22Rv1 (cell line): ENCODE measurements at regions not wholly inside any gene's neighbourhood (a gene's known extent, or its start where the extent isn't known, plus 50 kb on each side); places are given as distances from the start of the nearest gene placed in this dataset.

Source experiments
- H3K27ac ChIP-seq: fragments of 450-650 bp; 2 replicates; pipeline ENCODE4 v1.5.1; 2017
- CTCF ChIP-seq: fragments of 450-650 bp; IDR thresholded peaks from 2 replicates; pipeline ENCODE4 v1.5.1; 2017; ENCODE audit warnings: mild to moderate bottlenecking
- ZFX ChIP-seq: fragments of 450-650 bp; IDR thresholded peaks from 2 replicates; pipeline ENCODE4 v1.6.1; 2017; ENCODE audit warnings: antibody characterized with exemption, borderline replicate concordance

DNA sequence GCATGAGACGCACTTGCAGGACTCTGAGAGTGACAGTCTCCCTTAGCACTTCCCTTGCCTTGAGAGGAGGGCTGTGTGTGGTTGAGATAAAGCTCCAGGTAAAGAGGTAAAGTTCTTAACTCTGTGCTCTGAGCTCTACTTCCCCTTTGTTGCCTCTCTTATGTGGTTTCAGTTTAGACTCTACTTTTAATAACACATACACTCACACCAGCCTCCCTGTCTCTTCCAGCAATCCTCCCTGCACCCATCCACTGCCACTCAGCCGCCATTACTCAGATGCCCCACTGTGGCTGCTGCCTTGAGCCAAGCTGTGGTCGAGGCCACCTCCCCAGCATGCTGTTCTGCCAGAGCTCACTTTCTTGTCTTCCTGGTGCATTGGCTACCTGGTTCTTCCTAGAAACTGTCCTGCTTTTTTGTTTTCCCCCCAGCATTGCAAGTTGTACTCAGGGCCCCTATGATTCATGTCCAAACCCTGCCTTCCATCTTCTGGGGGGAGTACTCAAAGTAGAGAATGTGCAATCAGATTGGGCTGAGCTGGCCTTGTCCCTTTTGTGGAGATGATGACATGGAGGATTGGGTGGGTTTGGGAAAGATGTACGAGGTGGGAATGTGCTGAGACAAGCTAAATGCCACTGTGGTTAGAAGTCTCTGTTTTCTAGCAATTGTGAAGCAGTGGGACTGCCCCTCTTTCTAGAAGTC, 115.5 kb upstream of the PARP11 start:
- H3K27ac ChIP-seq: no peak overlapping the region
- TF ChIP-seq CTCF (no peak), ZFX (no peak)

- no peak overlapping the region for H3K27ac ChIP-seq
- no peak for TF ChIP-seq CTCF
- no peak for TF ChIP-seq ZFX
These were observed 114.4 kb upstream of the PARP11 start for GRCh38 chr12:3987571-3987970.

GRCh38 chr12:3980504-3981272, 107.5 kb upstream of the PARP11 start:
- TF ChIP-seq ZFX: no peak
- no peak for TF ChIP-seq CTCF
- H3K27ac ChIP-seq: no peak overlapping the region

DNA sequence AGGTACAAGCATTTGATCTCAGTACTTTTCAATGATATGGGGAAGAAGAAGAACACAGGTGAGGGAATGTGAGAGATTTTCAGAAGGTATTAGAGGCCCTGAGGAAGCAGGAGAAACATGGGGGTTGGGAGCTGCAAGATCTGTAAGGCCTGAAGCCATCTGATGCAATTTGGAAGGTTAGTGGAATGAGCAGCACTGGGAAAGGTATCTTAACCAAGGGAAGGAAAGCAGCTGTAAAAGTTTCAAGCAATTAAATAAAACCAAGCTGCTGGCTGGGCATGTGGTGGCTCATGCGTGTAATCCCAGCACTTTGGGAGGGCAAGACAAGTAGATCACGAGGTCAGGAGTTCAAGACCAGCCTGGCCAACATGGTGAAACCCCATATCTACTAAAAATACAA, 104.4 kb upstream of the PARP11 start:
- TF ChIP-seq CTCF: no peak
- no peak for TF ChIP-seq ZFX

GRCh38 chr12:3976351-3976938, 103.2 kb upstream of the PARP11 start:
- TF ChIP-seq ZFX (no peak), CTCF (no peak)
- H3K27ac ChIP-seq: no peak overlapping the region

More for the DNA sequence above, 104.4 kb upstream of the PARP11 start:
- H3K27ac ChIP-seq: no peak overlapping the region

GRCh38 chr12:3975652-3976051, 102.5 kb upstream of the PARP11 start:
- TF ChIP-seq ZFX (no peak), CTCF (no peak)
- no peak overlapping the region for H3K27ac ChIP-seq

GRCh38 chr12:3974883-3975282, 101.7 kb upstream of the PARP11 start:
- no peak overlapping the region for H3K27ac ChIP-seq
- no peak for TF ChIP-seq CTCF
- TF ChIP-seq ZFX: no peak
